KMS-11 (cell line): ENCODE measurements at regions not wholly inside any gene's neighbourhood (a gene's known extent, or its start where the extent isn't known, plus 50 kb on each side); places are given as distances from the start of the nearest gene placed in this dataset.

Source experiments
- H2AFZ ChIP-seq: fragments of 200-600 bp; sonication (generic); 2 replicates; pipeline ENCODE4 v1.6.1; 2016; ENCODE audit warnings: antibody characterized with exemption, mixed run types, low read depth
- H3K27ac ChIP-seq: fragments of 200-600 bp; sonication (generic); 2 replicates; pipeline ENCODE4 v1.6.1; 2016; ENCODE audit warnings: mild to moderate bottlenecking, mixed run types
- H3K27me3 ChIP-seq: fragments of 200-600 bp; sonication (generic); 2 replicates; pipeline ENCODE4 v1.6.1; 2017; ENCODE audit warnings: mild to moderate bottlenecking, low read depth, mixed run types, moderate library complexity; ENCODE audit not compliant: insufficient read depth
- H3K36me3 ChIP-seq: fragments of 200-600 bp; sonication (generic); 2 replicates; pipeline ENCODE4 v1.6.1; 2017; ENCODE audit warnings: mild to moderate bottlenecking, mixed run types; ENCODE audit not compliant: insufficient read depth
- H3K4me1 ChIP-seq: fragments of 200-600 bp; sonication (generic); 2 replicates; pipeline ENCODE4 v1.6.1; 2016; ENCODE audit warnings: mild to moderate bottlenecking, low read depth, mixed run types; ENCODE audit not compliant: poor library complexity, severe bottlenecking
- H3K4me2 ChIP-seq: fragments of 200-600 bp; sonication (generic); 2 replicates; pipeline ENCODE4 v1.7.0; 2016; ENCODE audit warnings: mild to moderate bottlenecking, mixed run types
- H3K4me3 ChIP-seq: fragments of 200-600 bp; sonication (generic); IDR thresholded peaks from 2 replicates; pipeline ENCODE4 v1.6.1; 2017; ENCODE audit warnings: low read depth, low read length, mixed read lengths; ENCODE audit not compliant: insufficient read depth
- H3K79me2 ChIP-seq: fragments of 200-600 bp; sonication (generic); 2 replicates; pipeline ENCODE4 v1.6.1; 2016; ENCODE audit warnings: low read depth, mixed run types; ENCODE audit not compliant: insufficient read depth
- H3K9ac ChIP-seq: fragments of 200-600 bp; sonication (generic); 2 replicates; pipeline ENCODE4 v1.6.1; 2016; ENCODE audit warnings: mild to moderate bottlenecking, mixed run types
- H4K20me1 ChIP-seq: fragments of 200-600 bp; sonication (generic); 2 replicates; pipeline ENCODE4 v1.6.1; 2016; ENCODE audit warnings: mild to moderate bottlenecking, mixed run types; ENCODE audit not compliant: insufficient read depth
- TF ChIP-seq, protein P1 (sequence below): fragments of 200-600 bp; sonication (generic); conservative IDR thresholded peaks from 2 replicates; pipeline ENCODE4 v1.6.1; 2017; ENCODE audit warnings: low read depth, mild to moderate bottlenecking, antibody characterized with exemption, low read length, moderate library complexity, mixed read lengths

DNA sequence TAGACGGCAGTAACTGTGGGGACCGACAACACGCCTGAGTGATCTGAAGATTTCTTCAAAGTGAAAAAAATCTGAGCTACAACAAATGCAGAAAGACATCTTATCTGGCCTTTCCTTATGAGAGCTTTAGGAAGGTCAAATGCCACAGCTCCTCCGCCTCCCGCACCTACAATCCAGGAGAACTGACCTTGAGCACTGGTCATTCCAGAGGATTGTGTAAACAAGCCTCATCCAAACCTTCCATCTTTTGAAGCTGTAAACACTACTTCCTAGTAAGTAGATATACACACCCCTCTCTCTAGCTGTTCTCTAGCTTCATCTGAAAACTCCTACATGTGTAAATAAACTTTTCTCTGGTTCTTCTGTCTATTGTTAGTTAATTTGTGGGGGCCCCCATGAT is 76.9 kb downstream of the CD24 start:
- Histone ChIP-seq H3K4me2 (no peak overlapping the region), H2AFZ (no peak overlapping the region)

DNA sequence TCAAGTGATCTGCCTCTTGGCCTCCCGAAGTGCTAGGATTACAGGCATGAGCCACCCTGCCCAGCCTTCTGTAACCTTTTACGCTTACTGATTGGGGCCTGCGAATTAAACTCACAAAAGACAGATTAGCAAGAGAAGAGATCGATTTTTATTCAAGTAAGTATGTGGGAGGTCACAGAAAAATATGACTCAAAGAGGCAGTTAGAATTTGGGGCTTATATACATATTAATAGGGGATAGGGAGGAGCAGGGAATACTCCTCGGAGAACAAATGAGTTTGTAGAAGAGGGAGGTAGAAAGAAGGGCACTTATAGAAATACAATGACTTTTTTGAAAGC is 78.9 kb downstream of the CD24 start:
- Histone ChIP-seq H3K27ac (no peak overlapping the region), H3K4me3 (no peak overlapping the region), H2AFZ (no peak overlapping the region), H3K4me1 (no peaks in the 10 kb centered on the region), H3K36me3 (no peaks in the 10 kb centered on the region), H3K79me2 (no peaks in the 10 kb centered on the region), H3K4me2 (no peak overlapping the region), H3K9ac (no peak overlapping the region), H4K20me1 (no peaks in the 10 kb centered on the region), H3K27me3 (no peaks in the 10 kb centered on the region)
- TF ChIP-seq, protein P1, sequence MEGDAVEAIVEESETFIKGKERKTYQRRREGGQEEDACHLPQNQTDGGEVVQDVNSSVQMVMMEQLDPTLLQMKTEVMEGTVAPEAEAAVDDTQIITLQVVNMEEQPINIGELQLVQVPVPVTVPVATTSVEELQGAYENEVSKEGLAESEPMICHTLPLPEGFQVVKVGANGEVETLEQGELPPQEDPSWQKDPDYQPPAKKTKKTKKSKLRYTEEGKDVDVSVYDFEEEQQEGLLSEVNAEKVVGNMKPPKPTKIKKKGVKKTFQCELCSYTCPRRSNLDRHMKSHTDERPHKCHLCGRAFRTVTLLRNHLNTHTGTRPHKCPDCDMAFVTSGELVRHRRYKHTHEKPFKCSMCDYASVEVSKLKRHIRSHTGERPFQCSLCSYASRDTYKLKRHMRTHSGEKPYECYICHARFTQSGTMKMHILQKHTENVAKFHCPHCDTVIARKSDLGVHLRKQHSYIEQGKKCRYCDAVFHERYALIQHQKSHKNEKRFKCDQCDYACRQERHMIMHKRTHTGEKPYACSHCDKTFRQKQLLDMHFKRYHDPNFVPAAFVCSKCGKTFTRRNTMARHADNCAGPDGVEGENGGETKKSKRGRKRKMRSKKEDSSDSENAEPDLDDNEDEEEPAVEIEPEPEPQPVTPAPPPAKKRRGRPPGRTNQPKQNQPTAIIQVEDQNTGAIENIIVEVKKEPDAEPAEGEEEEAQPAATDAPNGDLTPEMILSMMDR = no peak

More for the DNA sequence above, 76.9 kb downstream of the CD24 start:
- Histone ChIP-seq H4K20me1 (no peaks in the 10 kb centered on the region), H3K4me1 (no peaks in the 10 kb centered on the region), H3K9ac (no peak overlapping the region), H3K27me3 (no peaks in the 10 kb centered on the region), H3K79me2 (no peaks in the 10 kb centered on the region), H3K27ac (no peak overlapping the region), H3K4me3 (no peak overlapping the region), H3K36me3 (no peaks in the 10 kb centered on the region)
- TF ChIP-seq, protein P1 = no peak

GRCh38 chr6:106894978-106895702 is 79.4 kb downstream of the CD24 start:
- Histone ChIP-seq H3K79me2 (no peaks in the 10 kb centered on the region), H3K27ac (no peak overlapping the region), H3K4me1 (no peaks in the 10 kb centered on the region), H3K9ac (no peak overlapping the region), H3K4me2 (no peak overlapping the region), H3K36me3 (no peaks in the 10 kb centered on the region), H4K20me1 (no peaks in the 10 kb centered on the region), H3K4me3 (no peak overlapping the region), H2AFZ (no peak overlapping the region), H3K27me3 (no peaks in the 10 kb centered on the region)
- TF ChIP-seq, protein P1 = no peak

DNA sequence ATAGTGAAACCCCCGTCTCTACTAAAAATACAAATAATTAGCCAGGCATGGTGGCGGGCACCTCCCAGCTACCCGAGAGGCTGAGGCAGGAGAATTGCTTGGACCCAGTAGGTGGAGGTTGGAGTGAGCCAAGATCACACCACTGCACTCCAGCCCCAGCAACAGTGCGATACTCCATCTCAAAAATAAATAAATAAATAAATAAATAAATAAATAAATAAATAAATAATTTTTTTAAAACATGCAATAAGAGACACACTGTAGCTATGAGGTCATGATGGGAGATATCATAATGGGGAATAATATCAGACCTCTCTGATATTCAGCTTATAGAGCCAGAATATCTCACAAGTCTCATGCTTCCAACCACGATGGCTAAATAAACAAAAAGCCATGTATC is 82.3 kb downstream of the CD24 start:
- H3K4me3 ChIP-seq = no peak overlapping the region
- TF ChIP-seq, protein P1 = no peak
- no peak overlapping the region for H3K27ac ChIP-seq
- H3K9ac ChIP-seq = no peak overlapping the region
- H2AFZ ChIP-seq = no peak overlapping the region
- H3K27me3 ChIP-seq = no peaks in the 10 kb centered on the region
- no peaks in the 10 kb centered on the region for H4K20me1 ChIP-seq
- H3K4me1 ChIP-seq = no peaks in the 10 kb centered on the region
- H3K79me2 ChIP-seq = no peaks in the 10 kb centered on the region
- H3K36me3 ChIP-seq = no peaks in the 10 kb centered on the region
- no peak overlapping the region for H3K4me2 ChIP-seq
